Heart left ventricle (tissue), 13 donors: ENCODE measurements at regions not wholly inside any gene's neighbourhood (a gene's known extent, or its start where the extent isn't known, plus 50 kb on each side); places are given as distances from the start of the nearest gene placed in this dataset.

Experiments used
- POLR2A ChIP-seq, 2 donors: fragments of 450-650 bp; IDR thresholded peaks; one replicate each; pipeline ENCODE4 v1.6.1; 2017; ENCODE audit warnings: antibody characterized with exemption in 2 of 2, mild to moderate bottlenecking in 2 of 2, moderate library complexity in 2 of 2
- TF ChIP-seq, protein P1 (sequence below), 12 donors: fragments of 200-600 bp; sonication (generic) in 4 of 12; IDR thresholded peaks; one replicate each; pipeline versions ENCODE4 v1.5.0 to v1.8.0; 2018 to 2022; ENCODE audit warnings: antibody characterized with exemption in 12 of 12, mild to moderate bottlenecking in 5 of 12
- donor health status: ischemic (EF 13 %, LVEDD 7.1; RV severe dilation, severe dysfunction).
- donor health status: DM: no; HTN: yes; CAD: no.
- donor health status: DM: no; HTN: no; CAD: no.
- donor health status: ischemic (EF 25% LVEDD 6.9; RV normal size, moderate dysfunction).
- donor health status: ischemic (EF 25% LVEDD 5.7; RV mildly dilated, moderate dysfunction).
- donor health status: ischemic (EF 35%, LVEDD 5.7; RV mildly dilated, moderate dysfunction).
- donor health status: nonischemic (EF 11% LVEDD 7.7; RV severe dilation, severe dysfunction).
- donor health status: DM: yes; HTN: yes; CAD: no.
- donor health status: PGD.
- donor health status: ischemic (EF 29% LVEDD 5.4; RV normal size, mild dysfunction).
- donor health status: nonischemic (EF 23%, LVEDD 6.1; RV moderate dilation, normal function).

DNA sequence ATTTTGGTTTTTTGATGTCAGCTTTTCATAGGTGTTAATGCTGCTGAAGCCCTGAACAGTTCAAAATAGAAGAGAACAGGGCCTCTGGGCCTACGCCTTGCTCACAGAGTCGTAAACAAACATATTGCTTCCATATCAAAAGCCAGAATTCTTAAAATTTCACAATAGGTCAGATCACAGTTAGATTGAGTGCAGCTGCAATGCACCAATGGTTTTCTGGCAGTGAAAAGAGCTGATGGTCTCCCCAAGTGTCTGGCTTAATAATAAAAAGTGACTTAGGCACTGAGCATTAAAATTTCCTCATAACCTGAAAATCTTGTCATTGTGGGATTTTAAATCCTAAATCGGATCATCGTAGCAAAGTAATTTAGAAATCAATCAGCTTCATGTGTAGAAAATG is 493.0 kb downstream of the CAAP1 start:
- TF ChIP-seq POLR2A (IDR thresholded peaks at IDR 0.05), result no peak
- TF ChIP-seq, protein P1, sequence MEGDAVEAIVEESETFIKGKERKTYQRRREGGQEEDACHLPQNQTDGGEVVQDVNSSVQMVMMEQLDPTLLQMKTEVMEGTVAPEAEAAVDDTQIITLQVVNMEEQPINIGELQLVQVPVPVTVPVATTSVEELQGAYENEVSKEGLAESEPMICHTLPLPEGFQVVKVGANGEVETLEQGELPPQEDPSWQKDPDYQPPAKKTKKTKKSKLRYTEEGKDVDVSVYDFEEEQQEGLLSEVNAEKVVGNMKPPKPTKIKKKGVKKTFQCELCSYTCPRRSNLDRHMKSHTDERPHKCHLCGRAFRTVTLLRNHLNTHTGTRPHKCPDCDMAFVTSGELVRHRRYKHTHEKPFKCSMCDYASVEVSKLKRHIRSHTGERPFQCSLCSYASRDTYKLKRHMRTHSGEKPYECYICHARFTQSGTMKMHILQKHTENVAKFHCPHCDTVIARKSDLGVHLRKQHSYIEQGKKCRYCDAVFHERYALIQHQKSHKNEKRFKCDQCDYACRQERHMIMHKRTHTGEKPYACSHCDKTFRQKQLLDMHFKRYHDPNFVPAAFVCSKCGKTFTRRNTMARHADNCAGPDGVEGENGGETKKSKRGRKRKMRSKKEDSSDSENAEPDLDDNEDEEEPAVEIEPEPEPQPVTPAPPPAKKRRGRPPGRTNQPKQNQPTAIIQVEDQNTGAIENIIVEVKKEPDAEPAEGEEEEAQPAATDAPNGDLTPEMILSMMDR (IDR thresholded peaks at IDR 0.05), result no peak
